CD1c-positive myeloid dendritic cell (primary cell): ENCODE measurements at regions not wholly inside any gene's neighbourhood (a gene's known extent, or its start where the extent isn't known, plus 50 kb on each side); places are given as distances from the start of the nearest gene placed in this dataset.
"Not testable (repeated sequence)": the region's sequence is repeated elsewhere in the genome, so short reads cannot be mapped to it uniquely, and the experiment has no call there.

ENCODE experiments used
- DNase-seq: peaks from one replicate; pipeline ENCODE4 v3.0.0-alpha.2; 2016; ENCODE audit errors: extremely low spot score

DNA sequence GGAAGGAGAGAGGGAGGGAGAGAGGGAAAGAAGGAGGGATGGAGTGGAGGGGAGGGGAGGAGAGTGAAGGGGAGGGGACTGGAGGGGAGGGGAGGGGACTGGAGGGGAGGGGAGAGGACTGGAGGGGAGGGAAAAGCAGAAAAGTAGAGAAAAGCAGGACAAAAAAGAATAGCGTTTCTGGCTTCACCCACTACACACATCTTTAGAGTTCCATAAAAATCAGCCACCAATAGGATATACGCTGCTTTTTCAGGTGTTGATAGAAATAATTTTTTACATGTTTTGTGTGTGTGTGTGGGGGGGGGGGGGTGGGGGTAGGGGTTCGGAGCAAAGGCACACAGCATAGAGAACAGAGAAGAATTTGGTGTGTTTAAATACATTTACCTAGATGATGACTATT lies 1259.1 kb downstream of the EPHA7 start:
- DNase-seq: no peak

- DNase-seq: no peak
These were observed 1260.3 kb downstream of the EPHA7 start for GRCh38 chr6:92159046-92159445.

- DNase-seq: no peak
These were observed 1268.8 kb downstream of the EPHA7 start for GRCh38 chr6:92150553-92150952.

- no peak for DNase-seq
These were observed 1272.1 kb downstream of the EPHA7 start for GRCh38 chr6:92147246-92147645.

- DNase-seq: no peak
These were observed 1279.8 kb downstream of the EPHA7 start for GRCh38 chr6:92139601-92140000.

- DNase-seq: no peak
These were observed 1286.4 kb downstream of the EPHA7 start for GRCh38 chr6:92132957-92133356.

DNA sequence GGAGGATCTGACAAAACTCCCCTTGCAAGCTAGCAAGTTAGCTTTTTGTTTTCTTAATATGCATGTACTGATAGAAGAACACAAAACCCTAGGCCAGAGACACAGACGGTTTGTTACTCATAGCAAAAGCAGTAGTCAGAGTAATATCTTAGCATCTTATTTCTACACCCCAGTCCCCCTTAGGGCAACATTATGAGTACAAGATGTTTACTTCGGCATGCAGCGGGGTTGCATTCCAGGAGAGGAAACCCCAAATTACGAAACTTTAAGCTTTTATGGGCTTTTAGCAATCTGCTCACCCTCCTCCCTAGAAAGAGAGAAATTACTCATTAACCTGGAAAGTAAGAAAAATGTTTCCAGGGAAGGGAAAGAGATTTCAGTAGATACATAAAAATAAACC lies 1286.9 kb downstream of the EPHA7 start:
- no peak for DNase-seq

DNA sequence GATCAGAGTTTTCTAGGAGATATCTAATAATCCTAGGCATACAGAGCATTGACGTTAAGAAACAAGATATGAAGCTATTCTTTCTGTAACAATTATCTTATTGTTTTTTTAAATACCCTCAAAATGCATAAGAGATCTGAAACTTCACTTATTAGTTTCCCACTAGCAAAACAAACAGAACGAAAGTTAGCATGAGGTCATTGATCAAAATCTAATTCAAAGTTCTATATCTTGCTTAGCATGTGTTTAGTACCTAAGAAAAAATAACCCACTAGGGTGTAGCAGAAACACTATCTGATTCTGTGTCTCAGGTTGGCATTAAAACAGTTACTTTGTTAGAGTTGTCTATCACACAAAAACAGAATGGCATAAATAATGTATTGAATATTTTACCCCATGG lies 1288.4 kb downstream of the EPHA7 start:
- no peak for DNase-seq

DNA sequence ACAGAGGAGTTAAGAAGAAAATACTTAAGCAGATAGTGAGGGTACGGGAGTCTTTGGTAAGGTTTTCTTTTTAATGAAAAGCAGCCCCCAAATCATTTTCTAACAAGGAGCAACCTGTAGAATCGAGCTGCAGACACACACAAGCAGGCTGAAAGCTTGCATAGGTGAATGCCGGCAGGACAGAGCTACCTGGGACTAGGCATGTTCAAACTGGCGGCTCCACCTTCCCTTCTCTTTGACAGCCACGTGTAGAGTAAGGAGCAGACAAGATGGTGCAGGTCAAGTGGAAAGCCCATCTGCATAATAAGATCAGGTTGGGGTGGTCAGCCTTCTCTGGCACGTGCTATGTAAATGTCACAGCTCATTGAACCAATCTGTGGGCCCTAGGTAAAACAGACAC lies 1292.4 kb downstream of the EPHA7 start:
- no peak for DNase-seq

DNA sequence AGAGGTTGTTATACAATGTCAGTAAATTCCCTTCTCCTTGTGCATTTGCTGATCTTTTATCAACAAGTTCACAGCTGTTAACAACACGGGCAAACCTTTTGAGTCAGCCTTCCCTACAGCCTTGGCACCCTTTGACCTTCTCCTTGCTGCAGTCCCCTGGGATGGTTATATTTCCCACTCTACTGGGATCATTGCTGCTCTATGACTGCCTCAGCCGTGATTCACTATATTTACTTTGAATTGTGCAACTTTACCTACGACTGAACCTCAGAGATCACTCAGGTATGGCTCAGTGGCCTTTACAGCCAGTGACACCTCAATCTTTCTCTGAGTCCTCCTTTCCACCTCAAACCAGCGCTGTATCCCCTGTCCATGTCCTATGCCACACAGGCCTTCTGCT lies 1293.3 kb downstream of the EPHA7 start:
- DNase-seq: no peak

- no peak for DNase-seq
These were observed 1293.7 kb downstream of the EPHA7 start for GRCh38 chr6:92125681-92126080.

- DNase-seq: no peak
These were observed 1295.1 kb downstream of the EPHA7 start for GRCh38 chr6:92124200-92124651.

DNA sequence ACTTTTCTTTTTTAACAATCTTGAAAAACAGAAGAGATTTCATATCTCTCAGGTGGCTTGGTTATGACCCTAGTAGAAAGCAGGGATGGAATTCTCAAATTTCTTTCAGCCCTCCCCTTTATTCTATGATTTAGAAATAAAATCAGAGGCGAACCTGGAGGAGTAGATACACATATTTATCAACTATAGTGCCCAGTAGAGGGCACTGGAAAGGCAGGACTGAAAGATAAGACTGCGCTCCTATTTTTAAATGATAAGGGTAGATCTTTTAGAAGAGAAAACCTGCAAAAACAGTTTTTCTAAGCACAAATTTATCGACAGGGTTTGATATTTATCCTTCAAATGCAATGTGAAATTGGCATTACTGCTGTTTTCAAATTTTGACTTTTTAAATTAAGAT lies 1296.6 kb downstream of the EPHA7 start:
- no peak for DNase-seq

- DNase-seq: no peak
These were observed 1298.1 kb downstream of the EPHA7 start for GRCh38 chr6:92121228-92121627.

DNA sequence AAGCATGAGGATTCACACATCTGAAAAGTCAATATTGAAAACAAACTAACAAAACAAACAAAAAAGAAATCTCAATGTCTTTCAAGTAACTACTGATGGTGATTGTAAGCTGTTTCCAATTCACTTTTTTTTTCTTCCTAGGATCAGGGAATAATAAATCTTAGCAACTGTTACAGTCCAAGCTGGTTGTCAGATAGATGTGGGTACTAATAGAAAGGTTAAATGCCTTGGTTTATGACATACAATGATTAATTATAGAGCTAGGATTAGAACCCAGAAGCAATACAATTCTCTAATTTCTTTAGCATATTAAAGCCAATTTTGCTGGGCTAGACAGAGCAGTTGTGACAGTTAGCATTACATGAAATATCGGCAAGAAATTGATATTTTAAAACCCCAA lies 1301.6 kb downstream of the EPHA7 start:
- no peak for DNase-seq

DNA sequence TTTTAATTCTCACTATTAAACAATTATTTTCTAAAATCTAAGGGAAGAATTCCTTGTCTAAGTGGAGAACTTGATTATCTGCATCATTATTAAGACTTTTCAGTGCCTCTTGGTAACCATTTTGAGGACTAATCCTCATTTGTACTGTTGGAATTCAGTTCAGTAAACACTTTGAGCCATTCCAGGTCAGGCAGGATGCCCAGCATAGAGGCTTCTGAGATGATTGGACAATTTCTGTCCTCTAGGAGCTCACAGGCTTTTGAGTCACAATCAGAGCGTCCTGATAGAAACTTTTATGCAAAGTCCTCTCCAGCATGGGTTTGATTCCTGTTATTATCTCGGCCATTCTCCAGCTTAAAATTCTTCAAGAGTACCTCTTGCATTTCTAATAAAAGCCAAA lies 1304.6 kb downstream of the EPHA7 start:
- DNase-seq: no peak

- no peak for DNase-seq
These were observed 1305.2 kb downstream of the EPHA7 start for GRCh38 chr6:92114091-92114675.

- DNase-seq: peak; percentile 42
These were observed 1308.0 kb downstream of the EPHA7 start for GRCh38 chr6:92111386-92111785.

DNA sequence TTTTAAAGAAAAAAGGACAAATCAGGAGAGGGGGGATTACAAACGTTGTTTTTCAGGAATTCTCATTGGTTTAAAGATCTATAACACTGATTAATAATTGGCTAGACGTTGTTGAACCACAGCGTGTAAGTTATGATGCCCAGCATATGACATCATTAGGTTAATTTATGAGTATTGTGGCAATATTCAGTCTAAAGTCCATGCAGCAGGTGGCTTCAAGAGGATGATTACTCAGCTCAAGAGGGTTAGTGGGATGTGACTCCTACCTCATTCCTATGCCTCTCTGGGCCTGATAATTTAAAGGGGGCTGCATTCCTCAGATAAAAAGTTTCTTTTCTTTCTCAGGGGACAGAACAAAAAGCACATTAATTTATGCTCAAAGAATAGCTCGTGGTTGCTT lies 1309.0 kb downstream of the EPHA7 start:
- peak; percentile 9 for DNase-seq

DNA sequence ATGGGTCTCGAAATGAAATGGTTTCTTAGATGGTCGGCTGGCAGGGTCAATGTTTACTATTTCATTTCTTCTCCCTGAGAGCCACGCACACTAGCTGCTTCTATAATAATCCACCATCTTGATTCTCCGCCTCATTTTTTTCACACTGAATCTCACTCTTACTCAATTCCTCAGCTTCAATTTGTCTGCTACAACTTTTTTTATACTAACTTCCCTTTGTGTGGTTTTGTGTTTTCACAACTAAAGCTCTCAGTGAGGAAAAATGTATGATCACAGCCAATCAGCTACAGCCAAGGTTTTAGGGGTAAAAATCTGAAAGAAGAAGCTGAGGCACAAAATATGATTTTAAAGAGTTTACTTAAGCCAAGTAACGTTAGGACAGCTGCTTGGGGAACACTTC lies 1309.4 kb downstream of the EPHA7 start:
- DNase-seq: peak; percentile 47

DNA sequence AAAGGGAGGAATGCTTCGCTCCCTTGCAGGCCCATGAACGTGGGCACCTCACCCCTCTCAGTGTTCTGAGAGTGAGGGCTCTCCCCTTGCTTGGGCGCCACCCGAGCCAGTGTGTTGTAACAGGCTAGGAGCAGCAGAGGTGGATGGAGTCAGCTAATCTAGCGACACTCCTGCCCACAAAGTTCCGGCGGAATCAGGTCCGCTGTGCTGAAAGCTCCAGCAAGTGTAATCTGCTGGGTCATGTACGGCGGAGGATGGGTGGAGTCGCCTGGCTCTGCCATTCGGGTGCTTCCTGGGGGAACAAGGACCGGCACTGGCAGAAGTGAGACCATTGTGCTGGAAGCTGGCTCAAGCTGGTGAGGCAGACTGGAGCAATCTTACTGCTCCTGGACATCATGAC lies 1310.1 kb downstream of the EPHA7 start:
- DNase-seq: no peak

DNA sequence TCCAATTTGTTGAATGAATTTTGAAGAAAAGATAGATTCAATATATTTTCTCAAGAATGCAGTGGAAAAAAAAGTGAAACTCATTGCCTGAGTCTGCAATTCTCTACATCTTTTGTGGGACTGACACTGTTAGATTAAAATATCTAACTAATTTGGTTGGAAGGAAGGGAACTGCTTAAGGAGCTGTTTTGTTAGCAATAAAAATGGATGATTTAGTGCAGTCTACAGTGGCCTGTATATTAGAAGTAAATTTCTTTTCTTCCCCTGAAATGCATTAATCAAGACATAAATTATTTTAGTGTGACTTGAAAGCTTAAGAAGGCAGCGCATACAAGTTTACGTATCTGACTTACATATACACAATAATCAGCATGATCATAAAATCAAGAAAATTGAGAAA lies 1332.6 kb downstream of the EPHA7 start:
- no peak for DNase-seq

DNA sequence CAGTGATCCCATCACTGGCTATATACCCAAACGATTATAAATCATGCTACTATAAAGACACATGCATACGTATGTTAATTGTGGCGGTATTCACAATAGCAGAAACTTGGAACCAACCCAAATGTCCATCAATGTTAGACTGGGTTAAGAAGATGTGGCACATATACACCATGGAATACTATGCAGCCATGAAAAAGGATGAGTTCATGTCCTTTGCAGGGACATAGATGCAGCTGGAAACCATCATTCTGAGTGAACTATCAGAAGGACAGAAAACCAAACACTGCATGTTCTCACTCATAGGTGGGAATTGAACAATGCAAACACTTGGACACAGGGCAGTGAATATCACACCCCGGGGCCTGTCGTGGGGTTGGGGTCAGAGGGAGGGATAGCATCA lies 1335.4 kb downstream of the EPHA7 start:
- DNase-seq: not testable (repeated sequence)

DNA sequence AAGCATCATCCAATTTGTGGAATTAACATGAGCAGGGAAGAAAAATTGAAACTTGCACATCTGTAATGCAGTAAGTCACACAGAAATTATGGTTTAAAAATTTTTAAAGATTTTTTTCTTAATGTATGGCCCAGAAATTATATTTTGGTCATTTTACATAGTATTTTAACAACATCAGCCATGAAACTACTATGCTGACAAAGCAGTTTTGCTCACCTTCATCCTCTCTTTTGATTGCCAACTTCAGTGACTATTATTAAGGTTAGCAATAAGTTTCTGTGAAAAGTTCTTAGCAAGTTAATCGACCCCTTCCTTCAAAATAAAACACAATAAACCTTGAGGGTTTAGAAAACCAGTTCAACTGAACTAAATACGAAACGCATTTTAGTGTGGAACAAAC lies 1347.0 kb downstream of the EPHA7 start:
- no peak for DNase-seq
